Glutamatergic neuron (in vitro differentiated cells): ENCODE measurements at regions not wholly inside any gene's neighbourhood (a gene's known extent, or its start where the extent isn't known, plus 50 kb on each side); places are given as distances from the start of the nearest gene placed in this dataset.
"Not testable (repeated sequence)": the region's sequence is repeated elsewhere in the genome, so short reads cannot be mapped to it uniquely, and the experiment has no call there.

ENCODE experiments used
- DNase-seq: peaks from one replicate; pipeline ENCODE4 v3.0.0; 2022
- H3K27ac Mint-ChIP-seq: one replicate; pipeline ENCODE4 v1.8.0; 2020; ENCODE audit warnings: mild to moderate bottlenecking, mixed read lengths, inconsistent platforms; ENCODE audit not compliant: unreplicated experiment
- H3K27me3 Mint-ChIP-seq: one replicate; pipeline ENCODE4 v1.8.0; 2020; ENCODE audit warnings: mild to moderate bottlenecking, moderate library complexity, mixed read lengths, inconsistent platforms; ENCODE audit not compliant: unreplicated experiment
- H3K36me3 Mint-ChIP-seq: one replicate; pipeline ENCODE4 v1.8.0; 2020; ENCODE audit warnings: mild to moderate bottlenecking, mixed read lengths, inconsistent platforms; ENCODE audit not compliant: unreplicated experiment
- H3K4me1 Mint-ChIP-seq: one replicate; pipeline ENCODE4 v1.8.0; 2020; ENCODE audit warnings: mild to moderate bottlenecking, low read depth, mixed read lengths, inconsistent platforms; ENCODE audit not compliant: unreplicated experiment
- H3K4me3 Mint-ChIP-seq: one replicate; pipeline ENCODE4 v1.8.0; 2020; ENCODE audit warnings: mild to moderate bottlenecking, mixed read lengths, inconsistent platforms; ENCODE audit not compliant: unreplicated experiment
- H3K9me3 Mint-ChIP-seq: one replicate; pipeline ENCODE4 v1.8.0; 2020; ENCODE audit warnings: mild to moderate bottlenecking, moderate library complexity, mixed read lengths, inconsistent platforms; ENCODE audit not compliant: unreplicated experiment
- TF ChIP-seq, protein P1 (sequence below): fragments of 200-600 bp; sonication (generic); IDR thresholded peaks from one replicate; pipeline ENCODE4 v1.5.0; 2021; ENCODE audit not compliant: partially characterized antibody, unreplicated experiment

DNA sequence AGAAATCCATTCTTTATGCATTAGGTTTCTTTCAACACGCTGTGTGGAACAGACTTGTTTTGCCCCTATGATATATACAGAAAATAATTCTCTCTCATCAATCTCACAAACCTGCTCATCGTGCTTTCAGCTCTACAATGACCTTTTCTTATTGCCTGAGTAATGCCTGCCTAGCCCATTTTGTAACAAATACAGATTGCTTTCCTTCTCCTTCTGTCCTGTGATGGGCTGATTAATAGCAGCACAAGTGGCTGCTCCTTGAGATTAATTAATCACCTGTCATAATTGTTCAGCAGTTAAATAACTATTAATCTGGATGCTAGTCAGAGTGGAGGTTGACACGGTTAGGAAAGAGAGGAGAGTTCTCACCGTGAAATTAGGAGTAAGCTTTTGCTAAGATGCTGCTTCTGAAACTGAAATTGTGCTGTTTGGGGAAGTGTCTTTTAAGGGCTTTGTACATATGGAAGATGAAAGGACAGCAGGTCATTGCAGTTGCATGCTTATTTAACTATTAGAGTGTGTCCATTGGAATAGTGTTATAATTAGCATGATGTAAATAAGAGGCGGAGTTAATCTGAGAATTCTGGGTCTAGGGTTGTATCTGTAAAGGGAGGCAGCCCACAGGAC is 1430.5 kb downstream of the FAM181B start:
- peaks cover 1% of the 10 kb centered on the region for H3K27me3 Mint-ChIP-seq

DNA sequence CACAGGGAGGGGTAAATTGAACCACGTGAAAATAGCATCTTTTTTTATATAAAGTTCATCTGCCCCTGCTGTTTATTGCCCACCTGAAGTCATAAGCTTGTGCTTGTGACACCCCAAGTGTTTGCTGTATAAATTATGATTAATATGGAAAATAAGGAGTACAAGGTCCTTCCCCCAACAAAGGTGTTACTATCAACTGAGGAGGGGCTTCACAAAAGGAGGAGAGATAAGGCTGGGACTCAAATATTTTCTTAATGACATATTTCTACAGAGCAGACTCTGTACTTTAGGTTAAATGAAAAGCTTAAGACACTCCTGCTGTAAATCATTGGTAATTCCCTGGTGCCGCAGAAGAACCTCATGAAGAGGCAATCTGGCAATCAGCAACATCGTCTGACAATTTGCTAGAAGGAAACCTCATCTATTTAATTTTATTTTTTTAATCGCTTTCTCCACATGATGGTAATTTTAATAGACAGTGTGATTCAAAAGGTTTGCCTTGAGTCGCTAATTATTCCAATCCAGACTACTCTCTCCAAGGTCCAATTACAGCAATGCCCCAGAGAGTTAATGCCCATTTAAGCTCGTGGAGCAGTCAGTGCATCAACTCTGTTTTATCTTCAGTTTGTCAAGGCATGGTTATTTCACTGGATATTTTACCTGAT is 1432.4 kb downstream of the FAM181B start:
- no peak overlapping the region for H3K4me3 Mint-ChIP-seq
- no peak for DNase-seq
- no peaks in the 10 kb centered on the region for H3K9me3 Mint-ChIP-seq
- H3K4me1 Mint-ChIP-seq: peaks cover 9% of the 10 kb centered on the region
- peaks cover 1% of the 10 kb centered on the region for H3K27me3 Mint-ChIP-seq
- no peak overlapping the region for H3K27ac Mint-ChIP-seq
- H3K36me3 Mint-ChIP-seq: no peaks in the 10 kb centered on the region
- TF ChIP-seq, protein P1, sequence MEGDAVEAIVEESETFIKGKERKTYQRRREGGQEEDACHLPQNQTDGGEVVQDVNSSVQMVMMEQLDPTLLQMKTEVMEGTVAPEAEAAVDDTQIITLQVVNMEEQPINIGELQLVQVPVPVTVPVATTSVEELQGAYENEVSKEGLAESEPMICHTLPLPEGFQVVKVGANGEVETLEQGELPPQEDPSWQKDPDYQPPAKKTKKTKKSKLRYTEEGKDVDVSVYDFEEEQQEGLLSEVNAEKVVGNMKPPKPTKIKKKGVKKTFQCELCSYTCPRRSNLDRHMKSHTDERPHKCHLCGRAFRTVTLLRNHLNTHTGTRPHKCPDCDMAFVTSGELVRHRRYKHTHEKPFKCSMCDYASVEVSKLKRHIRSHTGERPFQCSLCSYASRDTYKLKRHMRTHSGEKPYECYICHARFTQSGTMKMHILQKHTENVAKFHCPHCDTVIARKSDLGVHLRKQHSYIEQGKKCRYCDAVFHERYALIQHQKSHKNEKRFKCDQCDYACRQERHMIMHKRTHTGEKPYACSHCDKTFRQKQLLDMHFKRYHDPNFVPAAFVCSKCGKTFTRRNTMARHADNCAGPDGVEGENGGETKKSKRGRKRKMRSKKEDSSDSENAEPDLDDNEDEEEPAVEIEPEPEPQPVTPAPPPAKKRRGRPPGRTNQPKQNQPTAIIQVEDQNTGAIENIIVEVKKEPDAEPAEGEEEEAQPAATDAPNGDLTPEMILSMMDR: no peak

More for the DNA sequence above, 1430.5 kb downstream of the FAM181B start:
- Mint-ChIP-seq H3K27ac (no peak overlapping the region), H3K4me1 (peaks cover 9% of the 10 kb centered on the region), H3K9me3 (no peaks in the 10 kb centered on the region), H3K4me3 (no peak overlapping the region), H3K36me3 (no peaks in the 10 kb centered on the region)
- no peak for DNase-seq
- TF ChIP-seq, protein P1: no peak

DNA sequence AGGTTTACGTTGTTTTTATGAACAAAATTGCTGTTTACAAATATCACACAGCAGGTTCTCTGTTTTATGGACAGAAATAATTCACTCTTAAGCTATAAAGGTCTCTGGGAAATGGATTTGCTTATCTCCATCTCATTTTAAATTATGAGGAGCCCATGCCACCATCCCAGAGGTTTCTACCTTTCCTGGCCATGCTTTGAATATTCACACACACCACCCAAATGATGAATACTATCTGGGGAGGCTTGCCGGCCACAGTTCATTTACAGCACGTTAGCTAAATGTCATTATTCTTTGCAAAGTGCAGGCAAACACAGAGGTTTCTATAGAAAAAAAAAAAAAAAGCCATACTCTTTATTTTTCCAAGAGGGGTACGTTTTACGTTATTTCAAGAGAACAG is 1446.7 kb downstream of the FAM181B start:
- no peak overlapping the region for H3K4me3 Mint-ChIP-seq
- no peaks in the 10 kb centered on the region for H3K4me1 Mint-ChIP-seq
- TF ChIP-seq, protein P1: no peak
- H3K27me3 Mint-ChIP-seq: no peaks in the 10 kb centered on the region
- no peak for DNase-seq
- peaks cover 13% of the 10 kb centered on the region for H3K36me3 Mint-ChIP-seq
- no peak overlapping the region for H3K27ac Mint-ChIP-seq
- H3K9me3 Mint-ChIP-seq: peaks cover 4% of the 10 kb centered on the region

DNA sequence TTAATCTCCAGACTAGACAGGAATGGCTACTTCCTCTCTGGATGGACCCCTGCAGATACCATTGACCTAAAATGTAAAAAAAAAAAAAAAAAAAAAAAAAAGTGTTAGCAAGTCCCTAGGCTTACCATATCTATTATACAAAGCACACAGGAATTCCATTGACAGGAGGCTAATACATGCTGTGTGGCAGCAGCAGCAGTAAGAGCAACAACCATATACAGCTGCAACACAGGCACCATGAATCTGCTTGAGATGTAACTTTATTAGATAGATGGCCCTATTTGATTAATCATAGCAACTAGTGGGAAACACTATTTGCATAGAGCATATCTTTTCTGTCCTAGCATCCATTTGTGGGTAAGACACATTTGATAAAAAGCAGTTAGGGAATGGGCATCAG is 1447.1 kb downstream of the FAM181B start:
- no peak for DNase-seq
- Mint-ChIP-seq H3K27ac (no peak overlapping the region), H3K4me1 (no peaks in the 10 kb centered on the region), H3K27me3 (no peaks in the 10 kb centered on the region), H3K4me3 (no peak overlapping the region), H3K9me3 (peaks cover 4% of the 10 kb centered on the region), H3K36me3 (peaks cover 13% of the 10 kb centered on the region)
- TF ChIP-seq, protein P1: no peak

DNA sequence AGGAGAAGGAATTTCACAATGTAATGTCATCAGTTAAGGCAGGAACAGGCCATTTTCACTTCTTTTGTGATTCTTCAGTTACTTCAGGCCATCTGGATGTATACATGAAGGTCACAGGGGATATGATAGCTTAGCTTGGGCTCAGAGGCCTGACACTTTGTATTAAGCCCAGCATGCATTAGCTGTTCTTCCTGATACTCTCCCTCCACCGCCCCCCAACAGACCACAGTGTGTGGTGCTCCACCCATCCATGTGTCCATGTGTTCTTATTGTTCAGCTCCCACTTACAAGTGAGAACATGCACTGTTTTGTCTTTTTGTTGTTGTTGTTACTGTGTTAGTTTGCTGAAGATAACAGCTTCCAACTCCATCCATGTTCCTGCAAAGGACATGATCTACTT is 1453.4 kb downstream of the FAM181B start:
- DNase-seq, H3K4me3 Mint-ChIP-seq, H3K27ac Mint-ChIP-seq, H3K9me3 Mint-ChIP-seq, H3K27me3 Mint-ChIP-seq: not testable (repeated sequence)
- Mint-ChIP-seq H3K4me1 (peaks cover 11% of the 10 kb centered on the region), H3K36me3 (peaks cover 17% of the 10 kb centered on the region)
